Esophagus squamous epithelium (tissue), 5 donors: ENCODE measurements at regions not wholly inside any gene's neighbourhood (a gene's known extent, or its start where the extent isn't known, plus 50 kb on each side); places are given as distances from the start of the nearest gene placed in this dataset.

Source experiments
- DNase-seq: peaks from one replicate; lab custom pipeline; 2025; lab: John Stamatoyannopoulos, UW
- H3K27ac ChIP-seq, 4 donors: fragments of 200-600 bp; sonication (generic); one replicate each; pipeline ENCODE4 v1.5.1; 2016 to 2019; ENCODE audit warnings: mild to moderate bottlenecking in 1 of 4
- H3K27me3 ChIP-seq, 4 donors: fragments of 200-600 bp; sonication (generic); 1 replicate in 3 of 4; 2 replicates in 1 of 4; pipeline versions ENCODE4 v1.5.1 to v1.6.0; 2017 to 2021; ENCODE audit warnings: antibody characterized with exemption in 1 of 4
- H3K36me3 ChIP-seq, 3 donors: fragments of 200-600 bp; sonication (generic); one replicate each; pipeline ENCODE4 v1.5.1; 2016 to 2019
- H3K4me1 ChIP-seq, 3 donors: fragments of 200-600 bp; sonication (generic); one replicate each; pipeline ENCODE4 v1.5.1; 2017 to 2019
- H3K4me3 ChIP-seq, 4 donors: fragments of 200-600 bp; sonication (generic); 1 replicate in 3 of 4; 2 replicates in 1 of 4; pipeline ENCODE4 v1.5.1; 2016 to 2019; ENCODE audit warnings: mild to moderate bottlenecking in 2 of 4, moderate library complexity in 1 of 4
- H3K9me3 ChIP-seq, 3 donors: fragments of 200-600 bp; sonication (generic); one replicate each; pipeline ENCODE4 v1.5.1; 2016 to 2019
- CTCF ChIP-seq, 6 experiments: fragments of 450-650 bp in 4 of 6; fragments of 200-600 bp in 2 of 6; sonication (generic) in 2 of 6; IDR thresholded peaks; one replicate each; pipeline ENCODE4 v1.5.1; 2016 to 2019; ENCODE audit warnings: antibody characterized with exemption in 6 of 6, mild to moderate bottlenecking in 4 of 6, moderate library complexity in 4 of 6
- POLR2A ChIP-seq, 4 donors: fragments of 450-650 bp; IDR thresholded peaks; one replicate each; pipeline ENCODE4 v1.6.1; 2017; ENCODE audit warnings: antibody characterized with exemption in 4 of 4, mild to moderate bottlenecking in 4 of 4, moderate library complexity in 3 of 4
- WGBS, 2 donors: methylation state at CpG; one replicate each; pipeline ENCODE4 v1.1.5; 2018; 5-methylcytosine and 5-hydroxymethylcytosine counted together
- intact Hi-C: fragments of 100-400 bp; cut with DNase I; formaldehyde crosslinking; loops from one replicate; pipeline ENCODE4 v1.15.0; 2022
- donor health status: DM: yes; HTN: yes; CAD: no.

DNA sequence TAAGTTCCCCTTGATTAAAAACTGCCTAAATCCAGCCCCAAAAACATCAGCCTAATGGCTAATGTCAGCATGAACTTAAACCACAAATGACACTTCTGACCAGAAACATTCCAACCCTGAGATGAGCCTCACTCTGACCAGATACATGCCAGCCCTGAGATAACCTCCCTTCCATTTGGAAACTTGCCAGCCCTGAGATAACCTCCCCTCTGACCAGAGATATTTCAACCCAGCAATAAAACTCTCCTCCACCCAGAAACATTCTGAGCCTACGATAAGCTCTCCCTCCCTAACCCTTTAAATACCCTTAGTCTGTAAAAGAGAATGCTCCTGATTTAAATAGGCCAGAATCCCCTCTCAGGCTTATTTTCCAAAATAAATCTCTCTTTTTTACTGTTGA lies 1035.7 kb upstream of the NUDT12 start:
- TF ChIP-seq CTCF (IDR thresholded peaks at IDR 0.05) (no peak), POLR2A (IDR thresholded peaks at IDR 0.05) (no peak)
- intact Hi-C loops: no loop called here
- 0% methylated on average over 1 of the region's 1 CpG for WGBS, 2 donors
- H3K9me3 ChIP-seq: peaks cover 0 to 5% (median 0%) of the 10 kb centered on the region in 3 donors
- H3K4me3 ChIP-seq: no peak overlapping the region
- no peak for DNase-seq
- no peaks in the 10 kb centered on the region for H3K4me1 ChIP-seq
- no peak overlapping the region for H3K27ac ChIP-seq
- H3K36me3 ChIP-seq: no peaks in the 10 kb centered on the region
- no peaks in the 10 kb centered on the region for H3K27me3 ChIP-seq

DNA sequence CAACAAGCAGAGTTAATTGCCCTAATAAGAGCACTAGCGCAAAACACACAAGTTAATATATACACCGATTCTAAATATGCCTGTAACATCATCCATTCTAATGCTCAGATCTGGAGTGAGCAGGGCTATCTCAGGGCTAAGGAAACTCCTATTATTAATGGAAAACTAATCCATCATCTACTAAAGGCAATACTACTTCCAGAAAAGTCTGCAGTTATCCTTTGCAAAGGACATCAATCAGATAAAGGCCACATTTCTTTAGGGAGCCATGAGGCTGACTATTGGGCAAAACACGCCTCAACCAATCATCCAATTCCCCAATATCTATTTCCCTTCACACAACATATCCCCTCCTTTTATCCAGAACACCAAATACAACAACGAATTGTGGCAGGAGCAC lies 1032.3 kb upstream of the NUDT12 start:
- H3K4me1 ChIP-seq: no peaks in the 10 kb centered on the region
- no peak for DNase-seq
- WGBS, 2 donors: 66 to 75% methylated on average over 4 of the region's 4 CpGs
- TF ChIP-seq CTCF (IDR thresholded peaks at IDR 0.05) (no peak), POLR2A (IDR thresholded peaks at IDR 0.05) (no peak)
- no peak overlapping the region for H3K27ac ChIP-seq
- H3K27me3 ChIP-seq: no peaks in the 10 kb centered on the region
- intact Hi-C loops: no loop called here
- H3K9me3 ChIP-seq: peaks cover 0 to 5% (median 0%) of the 10 kb centered on the region in 3 donors
- no peak overlapping the region for H3K4me3 ChIP-seq
- H3K36me3 ChIP-seq: no peaks in the 10 kb centered on the region

GRCh38 chr5:104576677-104577076 lies 1014.1 kb upstream of the NUDT12 start:
- H3K9me3 ChIP-seq: no peaks in the 10 kb centered on the region
- no peak for TF ChIP-seq POLR2A (IDR thresholded peaks at IDR 0.05)
- no peak for TF ChIP-seq CTCF (IDR thresholded peaks at IDR 0.05)
- WGBS, 2 donors: 53 to 59% methylated on average over 5 of the region's 5 CpGs
- H3K27me3 ChIP-seq: no peaks in the 10 kb centered on the region
- intact Hi-C loops: no loop called here
- no peak overlapping the region for H3K4me3 ChIP-seq
- no peaks in the 10 kb centered on the region for H3K4me1 ChIP-seq
- DNase-seq: no peak
- no peaks in the 10 kb centered on the region for H3K36me3 ChIP-seq
- no peak overlapping the region for H3K27ac ChIP-seq

DNA sequence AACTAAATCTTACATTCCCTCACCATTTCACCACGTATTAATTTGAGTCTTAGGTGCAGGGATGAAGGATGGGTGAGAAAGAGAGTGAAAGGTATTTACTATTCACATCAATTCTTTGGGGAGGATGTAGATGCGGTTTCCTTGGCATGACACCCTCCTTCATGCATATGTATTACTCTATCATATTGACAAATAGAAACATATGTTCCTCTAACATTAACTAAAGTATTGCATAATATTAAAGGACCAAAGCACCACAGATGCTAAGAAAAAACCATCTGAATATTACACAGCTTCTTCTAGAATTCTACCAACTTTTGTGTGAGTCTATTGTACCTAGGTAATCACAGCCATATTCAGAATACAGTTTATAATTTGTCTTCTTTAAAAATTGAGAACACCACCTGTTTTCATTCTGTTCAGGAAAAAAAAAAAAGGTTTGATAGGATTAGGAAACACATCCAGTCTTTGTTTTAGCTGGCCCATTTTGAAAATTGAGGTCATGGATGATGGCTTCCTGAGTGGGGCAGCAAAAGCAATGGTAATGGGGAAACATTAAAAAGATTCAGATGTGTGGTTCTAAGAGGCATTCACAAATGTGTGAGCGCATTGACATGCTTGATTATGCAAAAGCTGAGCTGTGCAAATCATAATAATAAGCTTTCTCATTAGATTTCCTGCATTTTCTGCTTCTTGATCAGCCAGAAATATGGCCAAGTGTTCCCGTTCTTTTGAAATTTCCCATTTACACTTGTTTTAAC lies 1011.5 kb upstream of the NUDT12 start:
- no peak for DNase-seq
- H3K27ac ChIP-seq: no peak overlapping the region
- H3K4me3 ChIP-seq: no peak overlapping the region
- no peaks in the 10 kb centered on the region for H3K36me3 ChIP-seq
- H3K27me3 ChIP-seq: no peaks in the 10 kb centered on the region
- intact Hi-C loops: no loop called here
- 62 to 75% methylated on average over 4 of the region's 4 CpGs for WGBS, 2 donors
- TF ChIP-seq POLR2A (IDR thresholded peaks at IDR 0.05) (no peak), CTCF (IDR thresholded peaks at IDR 0.05) (no peak)
- H3K9me3 ChIP-seq: no peaks in the 10 kb centered on the region
- H3K4me1 ChIP-seq: no peaks in the 10 kb centered on the region

GRCh38 chr5:104569621-104570020 lies 1007.0 kb upstream of the NUDT12 start:
- intact Hi-C loops: no loop called here
- Histone ChIP-seq H3K36me3 (no peaks in the 10 kb centered on the region), H3K4me3 (no peak overlapping the region), H3K27me3 (no peaks in the 10 kb centered on the region), H3K27ac (no peak overlapping the region), H3K4me1 (no peaks in the 10 kb centered on the region), H3K9me3 (no peaks in the 10 kb centered on the region)
- TF ChIP-seq POLR2A (IDR thresholded peaks at IDR 0.05): no peak
- no peak for TF ChIP-seq CTCF (IDR thresholded peaks at IDR 0.05)
- WGBS, 2 donors: 40 to 50% methylated on average over 1 of the region's 1 CpG
- DNase-seq: no peak
